GM18517 (cell line): ENCODE measurements at regions not wholly inside any gene's neighbourhood (a gene's known extent, or its start where the extent isn't known, plus 50 kb on each side); places are given as distances from the start of the nearest gene placed in this dataset.

Experiments used
- ATAC-seq: cut with Tn5 transposase; IDR thresholded peaks from one replicate; pipeline ENCODE4 v1.9.1; 2021; ENCODE audit warnings: mild to moderate bottlenecking, moderate library complexity; ENCODE audit not compliant: unreplicated experiment

DNA sequence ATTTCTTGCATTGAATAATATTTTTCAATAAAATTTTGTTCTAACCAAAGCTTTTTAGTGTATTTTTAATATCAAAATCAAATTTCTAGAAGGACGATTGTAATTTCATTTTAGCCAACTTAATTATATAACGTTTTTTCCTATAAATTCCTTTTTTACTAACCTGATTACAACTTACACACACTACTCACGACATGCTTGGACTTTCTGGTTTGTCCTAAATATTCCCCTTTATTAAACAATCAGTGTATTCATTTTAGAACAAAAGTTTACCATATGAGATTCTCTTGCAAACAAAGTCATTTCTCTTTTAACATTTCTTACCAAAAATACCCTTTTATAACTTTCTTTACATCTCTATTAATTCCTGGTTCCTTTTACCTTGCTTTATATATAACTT lies 173.7 kb downstream of the PWWP3B start:
- no peak for ATAC-seq

DNA sequence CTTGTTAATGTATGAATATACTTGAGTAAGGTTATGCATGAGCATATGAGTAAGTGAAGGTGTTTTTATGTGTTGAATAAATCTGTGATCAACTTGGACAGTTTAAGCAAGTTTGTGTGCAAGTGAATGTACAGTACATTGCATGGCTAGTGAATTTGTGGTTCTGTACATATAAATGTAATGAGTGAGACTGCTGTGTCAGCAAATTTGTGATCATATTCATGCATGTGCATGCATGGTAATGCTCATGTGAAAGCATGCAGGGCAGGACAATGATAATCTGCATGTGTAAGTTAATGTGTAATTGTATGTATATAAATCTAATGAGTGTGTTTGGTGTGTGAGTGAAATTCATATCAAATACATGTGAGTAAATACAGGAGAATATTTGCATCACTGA lies 188.5 kb downstream of the PWWP3B start:
- ATAC-seq = no peak

DNA sequence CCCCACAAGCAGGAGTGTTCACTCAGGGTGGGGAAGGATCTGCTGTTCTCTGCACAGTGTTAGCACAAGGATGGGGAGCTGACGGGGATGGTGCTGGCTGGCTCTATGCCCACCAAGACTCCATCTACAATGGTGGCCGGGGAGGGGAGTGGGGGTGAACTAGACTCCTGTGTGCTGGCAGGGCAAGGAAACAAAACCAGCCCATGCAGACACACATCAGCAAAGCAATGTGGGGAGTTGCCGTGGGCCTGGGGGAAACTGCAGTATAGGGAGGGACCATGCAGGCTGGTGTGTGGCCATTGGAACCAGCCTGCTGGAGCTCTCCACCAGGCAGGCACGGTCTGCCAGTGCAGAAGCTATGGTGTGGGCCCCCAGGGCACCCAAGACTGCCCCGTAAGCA lies 195.1 kb downstream of the PWWP3B start:
- ATAC-seq = no peak

DNA sequence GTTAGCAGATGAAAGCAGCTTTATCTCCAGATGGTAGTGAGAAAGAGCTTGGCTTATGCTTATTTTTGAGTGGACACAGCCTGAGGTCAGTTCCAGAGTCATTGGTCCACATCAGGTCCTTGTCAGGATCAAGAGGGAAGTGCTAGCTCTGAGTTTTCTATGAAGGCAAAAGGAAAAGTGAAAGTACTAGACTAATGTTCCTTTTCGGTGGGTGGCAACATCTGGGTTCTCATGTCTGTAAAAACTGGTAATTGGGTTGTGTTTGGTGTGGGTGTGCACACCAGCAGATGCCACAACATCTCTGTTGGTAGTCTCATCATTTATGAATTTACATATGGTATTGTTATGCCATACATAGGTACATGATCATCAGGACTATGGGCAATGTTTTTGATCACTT lies 210.5 kb downstream of the PWWP3B start:
- peak; percentile 95 for ATAC-seq

GRCh38 chrX:106391284-106391911 lies 220.4 kb upstream of the RADX start:
- no peak for ATAC-seq

DNA sequence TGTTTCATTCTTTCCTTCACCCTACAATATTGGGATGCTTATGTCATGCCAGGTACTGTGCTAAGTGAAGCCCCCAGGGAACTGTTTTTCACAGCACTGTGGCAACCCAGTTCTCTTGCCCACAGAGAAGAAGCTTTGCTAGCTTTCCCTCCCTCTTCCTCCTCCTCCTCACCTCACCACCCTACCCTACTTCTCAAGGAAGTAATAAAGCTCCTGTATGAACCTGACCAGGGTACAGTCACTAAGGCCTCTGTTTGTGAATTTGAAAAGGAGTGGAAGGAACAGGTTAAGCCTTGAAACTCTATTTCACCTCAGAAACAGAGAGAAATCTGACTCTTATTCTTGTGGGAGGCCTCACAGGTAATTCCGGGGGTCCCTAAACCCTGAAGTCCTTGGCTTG lies 219.4 kb upstream of the RADX start:
- no peak for ATAC-seq

DNA sequence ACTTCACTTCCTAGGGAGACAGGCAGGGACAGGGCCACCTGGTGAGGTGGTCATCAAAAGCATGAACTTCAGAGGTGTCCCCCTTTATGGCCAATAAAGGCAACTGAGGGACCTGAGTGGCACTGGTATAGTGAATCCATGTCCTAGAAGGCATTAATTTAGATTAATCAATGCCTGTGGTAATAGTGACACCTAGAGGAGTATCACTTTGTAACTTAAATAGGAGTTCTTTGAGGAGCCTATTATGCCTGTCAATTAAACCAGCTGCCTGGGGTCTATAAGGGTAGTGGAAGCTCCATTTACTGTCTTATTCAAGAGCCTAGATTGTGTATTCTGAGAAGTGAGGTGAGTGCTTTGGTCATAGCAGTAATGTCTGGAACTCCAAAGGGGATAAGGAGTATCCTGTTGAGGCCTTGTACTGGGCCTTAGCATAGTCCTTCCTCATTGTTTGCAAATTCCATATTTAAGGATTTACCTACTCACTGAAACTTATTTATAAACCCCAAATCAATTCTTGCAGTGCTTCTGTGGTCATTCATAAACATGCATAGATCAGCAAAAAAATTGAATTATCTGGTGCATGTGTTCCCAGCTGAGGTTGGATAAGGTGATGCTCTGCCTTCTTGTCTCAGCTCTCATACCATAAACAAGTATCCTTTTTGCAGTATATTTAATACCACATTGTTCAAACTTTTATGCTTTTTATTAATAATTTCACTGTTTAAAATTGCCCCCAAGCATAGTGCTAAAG lies 213.8 kb upstream of the RADX start:
- ATAC-seq = no peak

- no peak for ATAC-seq
These were observed 209.7 kb upstream of the RADX start for GRCh38 chrX:106401965-106402559.

- ATAC-seq = no peak
These were observed 207.3 kb upstream of the RADX start for GRCh38 chrX:106404512-106404911.

DNA sequence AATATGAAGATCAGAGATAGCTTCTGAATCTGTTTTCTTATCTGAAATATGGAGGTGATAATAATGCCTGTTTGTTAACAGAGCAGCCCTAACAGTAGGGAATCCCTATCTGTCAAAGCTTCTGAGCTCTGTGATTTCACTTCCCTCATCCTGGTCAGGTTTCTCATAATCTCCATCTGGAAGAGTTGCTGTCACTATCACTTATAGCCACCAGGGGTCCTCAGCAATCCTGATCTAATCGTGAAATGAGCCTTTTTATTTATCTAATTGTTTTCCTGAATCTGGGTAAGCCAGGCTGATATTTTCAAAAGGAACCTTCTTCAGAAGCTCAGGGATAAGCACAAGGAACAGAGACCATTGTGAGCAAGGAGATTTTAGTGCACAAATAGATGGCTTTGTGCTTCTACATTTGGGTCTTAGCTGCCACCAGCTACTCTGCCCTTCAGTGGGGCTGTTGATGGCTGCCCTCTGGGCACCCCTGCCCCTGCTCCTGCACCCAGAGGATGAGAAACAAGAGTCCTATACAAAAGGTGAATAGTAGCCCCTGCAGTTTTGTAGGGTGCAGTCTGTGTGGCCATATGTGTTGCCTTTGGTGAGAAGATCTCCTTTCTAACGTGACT lies 196.4 kb upstream of the RADX start:
- ATAC-seq = peak; percentile 83

DNA sequence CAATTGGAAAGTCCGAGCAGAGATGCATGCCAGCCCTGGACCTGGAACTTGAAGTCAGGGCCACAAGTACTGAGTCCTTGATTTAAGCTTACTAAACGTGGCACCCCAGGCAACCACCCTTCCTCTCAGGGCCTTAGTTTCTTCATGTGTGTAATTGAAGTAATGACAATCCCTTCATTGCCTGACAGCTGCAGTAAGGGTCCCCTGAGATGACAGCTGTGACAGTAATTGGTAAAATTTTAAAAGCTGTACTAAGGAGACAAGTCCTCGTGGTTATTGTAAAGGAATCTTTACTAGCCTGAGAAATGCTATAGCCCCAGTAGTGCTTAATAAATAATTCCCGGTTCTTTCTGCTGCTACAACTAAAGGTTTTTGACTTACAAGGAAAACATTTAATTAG lies 175.1 kb upstream of the RADX start:
- no peak for ATAC-seq

DNA sequence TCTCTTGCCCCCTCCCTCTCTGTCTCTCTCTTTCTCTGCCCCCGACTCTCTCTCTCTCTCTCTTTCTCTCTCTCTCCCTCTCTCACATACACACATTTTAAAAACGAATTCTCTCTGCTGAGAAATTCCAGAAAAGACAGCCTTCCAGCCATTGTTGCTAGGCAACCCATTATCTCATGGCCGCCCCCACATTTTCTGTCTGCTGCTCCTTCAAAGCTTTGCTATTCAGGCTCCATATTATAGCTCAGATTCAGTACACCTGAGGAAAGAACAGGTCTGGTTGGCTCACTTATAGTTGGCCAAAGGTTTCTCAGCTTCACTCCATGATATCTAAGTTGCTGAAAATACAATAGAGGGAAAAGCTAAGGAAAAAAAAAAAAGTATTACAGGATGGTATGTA lies 174.4 kb upstream of the RADX start:
- no peak for ATAC-seq

DNA sequence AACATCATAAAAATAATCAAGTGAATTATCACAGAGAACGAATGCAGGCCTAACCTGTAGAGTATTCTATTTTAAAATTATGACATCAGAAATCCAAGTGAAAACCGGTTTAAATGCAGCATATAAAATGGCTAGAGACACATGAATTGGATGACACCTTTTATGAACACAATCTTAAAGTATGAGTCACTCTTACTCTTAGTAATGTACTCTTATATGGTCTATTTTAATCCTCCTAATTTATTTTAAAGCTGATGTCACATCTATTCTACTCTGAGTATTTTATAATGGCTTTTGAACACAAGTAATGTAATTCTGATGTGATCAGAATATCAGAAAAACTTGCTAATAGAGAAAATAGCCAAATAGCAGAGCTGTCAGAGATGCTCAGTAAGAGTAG lies 161.4 kb upstream of the RADX start:
- no peak for ATAC-seq

GRCh38 chrX:106451933-106452332 lies 159.8 kb upstream of the RADX start:
- no peak for ATAC-seq

DNA sequence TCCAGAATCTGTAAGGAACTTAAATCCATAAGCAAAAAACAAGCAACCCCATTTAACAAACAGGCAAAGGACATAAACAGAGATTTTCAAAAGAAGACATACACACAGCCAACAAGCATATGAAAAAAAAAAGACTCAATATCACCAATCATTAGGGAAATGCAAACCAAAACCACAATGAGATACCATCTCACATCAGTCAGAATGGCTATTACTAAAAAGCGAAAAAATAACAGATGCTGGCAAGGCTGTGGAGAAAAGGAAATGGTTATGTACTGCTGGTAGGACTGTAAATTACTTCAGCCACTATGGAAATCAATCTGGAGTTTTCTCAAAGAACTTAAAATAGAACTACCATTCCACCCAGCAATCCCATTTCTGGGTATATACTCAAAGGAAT lies 156.8 kb upstream of the RADX start:
- ATAC-seq = no peak

- no peak for ATAC-seq
These were observed 154.0 kb upstream of the RADX start for GRCh38 chrX:106457802-106458201.

DNA sequence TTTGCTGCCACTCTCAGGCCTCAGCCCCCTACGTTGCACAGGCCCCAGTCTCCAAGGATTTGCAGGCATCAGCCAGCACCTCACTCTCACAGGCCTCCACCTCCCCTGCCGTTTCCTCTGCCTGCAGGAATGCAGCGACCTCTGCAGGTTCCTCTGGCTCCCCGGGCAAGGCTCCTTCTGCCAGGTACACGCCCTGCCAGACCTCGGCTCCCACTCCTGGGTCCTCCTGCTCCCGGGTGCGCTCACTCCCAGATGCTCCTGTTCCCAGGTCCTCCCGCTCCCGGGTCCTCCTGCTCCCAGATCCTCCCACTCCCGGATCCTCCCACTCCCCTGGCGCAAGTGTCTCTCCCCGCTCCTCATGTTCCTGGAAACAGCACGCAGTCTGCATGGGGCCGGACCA lies 144.4 kb upstream of the RADX start:
- no peak for ATAC-seq

DNA sequence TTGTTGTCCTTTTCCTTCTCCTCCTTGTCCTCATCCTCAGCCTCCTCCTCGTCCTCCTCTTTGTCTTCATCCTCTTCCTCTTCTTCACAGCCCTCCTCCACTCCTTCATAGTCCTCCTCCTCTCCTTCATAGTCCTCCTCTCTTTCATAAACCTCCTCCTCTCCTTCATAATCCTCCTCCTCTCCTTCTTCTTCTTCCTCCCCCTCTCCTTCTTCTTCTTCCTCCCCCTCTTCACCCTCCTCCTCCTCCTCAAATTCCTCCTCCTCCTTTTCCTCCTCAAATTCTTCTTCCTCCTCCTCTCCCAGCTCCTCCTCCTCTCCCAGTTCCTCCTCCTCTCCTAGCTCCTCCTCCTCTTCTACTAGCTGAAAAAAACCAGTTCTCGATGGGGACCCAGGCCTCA lies 143.8 kb upstream of the RADX start:
- no peak for ATAC-seq

- no peak for ATAC-seq
These were observed 143.3 kb upstream of the RADX start for GRCh38 chrX:106468433-106468832.

- no peak for ATAC-seq
These were observed 131.9 kb upstream of the RADX start for GRCh38 chrX:106479920-106480319.

GRCh38 chrX:106481341-106481740 lies 130.4 kb upstream of the RADX start:
- peak; percentile 33 for ATAC-seq

DNA sequence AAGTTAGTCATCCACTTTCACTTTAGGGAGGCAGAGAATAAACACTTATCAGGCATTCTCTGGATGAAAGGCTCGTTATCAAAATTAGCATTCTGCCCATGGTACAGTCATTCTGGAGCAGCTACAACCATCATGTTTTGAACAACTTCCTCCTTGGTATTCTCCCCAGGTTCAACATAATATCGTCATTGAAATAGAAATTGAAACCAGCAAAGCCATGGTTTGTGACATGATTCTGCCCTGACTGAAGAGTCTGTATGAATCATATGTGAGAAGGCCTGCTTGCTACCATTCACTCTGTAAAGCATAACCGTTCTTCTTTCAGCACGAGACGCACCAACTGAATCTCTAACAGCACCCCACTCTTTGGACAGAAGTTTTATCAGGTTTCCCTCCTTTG lies 127.5 kb upstream of the RADX start:
- ATAC-seq = peak; percentile 99
